Nephron progenitor cell (in vitro differentiated cells): ENCODE measurements at regions not wholly inside any gene's neighbourhood (a gene's known extent, or its start where the extent isn't known, plus 50 kb on each side); places are given as distances from the start of the nearest gene placed in this dataset.

Experiments used
- DNase-seq: peaks from one replicate; pipeline ENCODE4 v3.0.0; 2021
- H3K27ac Mint-ChIP-seq: 2 replicates; pipeline ENCODE4 v1.8.0; 2021; ENCODE audit warnings: mild to moderate bottlenecking, moderate library complexity, mixed read lengths
- H3K27me3 Mint-ChIP-seq: 2 replicates; pipeline ENCODE4 v1.8.0; 2021; ENCODE audit warnings: mild to moderate bottlenecking, low read depth, mixed read lengths; ENCODE audit not compliant: poor library complexity
- H3K36me3 Mint-ChIP-seq: 2 replicates; pipeline ENCODE4 v1.8.0; 2021; ENCODE audit warnings: low read depth, mixed read lengths
- H3K4me1 Mint-ChIP-seq: 2 replicates; pipeline ENCODE4 v1.8.0; 2021; ENCODE audit warnings: mixed read lengths
- H3K4me3 Mint-ChIP-seq: 2 replicates; pipeline ENCODE4 v1.8.0; 2021; ENCODE audit warnings: mild to moderate bottlenecking, moderate library complexity, mixed read lengths
- H3K9me3 Mint-ChIP-seq: 2 replicates; pipeline ENCODE4 v1.8.0; 2021; ENCODE audit warnings: mild to moderate bottlenecking, moderate library complexity, mixed read lengths
- CTCF ChIP-seq: fragments of 200-600 bp; sonication (generic); IDR thresholded peaks from 2 replicates; pipeline ENCODE4 v1.5.0; 2021; ENCODE audit warnings: antibody characterized with exemption

DNA sequence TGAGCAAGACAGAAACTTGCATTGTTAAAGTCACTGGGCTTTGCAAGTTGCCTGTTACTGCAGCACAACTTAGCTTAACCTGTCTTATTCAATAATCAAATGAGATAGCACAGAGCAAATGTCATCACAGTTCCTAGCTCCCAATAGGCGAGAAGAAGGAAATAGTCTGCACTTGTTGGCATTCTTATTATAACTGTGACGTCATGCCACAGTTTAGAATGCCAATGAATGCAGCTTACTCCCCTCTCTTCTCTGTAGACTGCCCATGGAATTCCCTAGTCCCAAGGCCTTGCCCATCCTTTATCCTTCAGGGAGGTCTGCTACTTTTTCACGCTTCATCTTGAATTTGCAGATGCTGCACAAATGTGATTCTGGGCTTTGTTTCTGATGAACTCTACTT is 1094.9 kb upstream of the AUTS2 start:
- Mint-ChIP-seq H3K4me3 (no peak overlapping the region), H3K36me3 (no peaks in the 10 kb centered on the region), H3K27me3 (peaks cover 10% of the 10 kb centered on the region), H3K4me1 (peaks cover 19% of the 10 kb centered on the region), H3K27ac (no peak overlapping the region), H3K9me3 (no peaks in the 10 kb centered on the region)
- TF ChIP-seq CTCF = no peak
- no peak for DNase-seq

DNA sequence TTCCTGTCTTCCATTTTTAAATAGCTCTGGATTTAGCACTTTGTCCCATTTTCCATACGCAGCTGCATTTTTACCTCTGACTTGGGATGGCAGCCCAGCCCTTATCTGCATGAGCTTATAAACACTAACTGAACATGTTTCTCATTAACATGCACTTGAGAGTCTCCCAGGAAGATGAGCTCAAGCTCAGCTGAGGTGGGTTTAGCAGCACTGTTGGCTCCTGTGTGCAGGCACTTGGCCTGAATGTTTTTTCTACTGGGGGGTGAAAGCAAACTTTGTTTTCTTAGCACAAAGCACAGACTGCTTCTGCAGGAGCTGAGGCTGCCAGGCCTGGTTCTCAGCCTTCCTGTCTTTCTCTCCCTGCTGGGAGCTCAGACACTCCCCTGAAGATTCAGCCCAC is 1093.6 kb upstream of the AUTS2 start:
- Mint-ChIP-seq H3K4me1 (peaks cover 19% of the 10 kb centered on the region), H3K27ac (no peak overlapping the region), H3K27me3 (peaks cover 7% of the 10 kb centered on the region)

DNA sequence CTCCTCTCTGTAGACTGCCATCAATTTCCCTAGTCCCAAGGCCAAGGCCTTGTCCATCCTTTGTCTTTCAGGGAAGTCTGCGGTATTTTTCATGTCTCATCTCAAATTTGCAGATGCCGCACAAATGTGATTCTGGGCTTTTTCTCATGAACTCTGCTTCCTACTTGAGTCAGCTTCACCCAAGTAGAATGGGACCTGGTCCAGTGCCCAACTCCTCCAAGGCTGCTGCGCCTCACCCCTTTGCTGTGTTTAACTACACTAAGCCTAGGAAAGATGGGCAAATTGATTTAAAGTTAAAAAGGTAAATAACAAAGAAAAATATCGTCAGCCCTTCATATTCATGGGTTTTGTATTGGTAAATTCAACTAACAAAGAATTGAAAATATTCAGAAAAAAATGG is 1092.6 kb upstream of the AUTS2 start:
- no peak for DNase-seq
- H3K9me3 Mint-ChIP-seq = peaks cover 8% of the 10 kb centered on the region

More for the DNA sequence above, 1093.6 kb upstream of the AUTS2 start:
- Mint-ChIP-seq H3K36me3 (no peaks in the 10 kb centered on the region), H3K9me3 (peaks cover 8% of the 10 kb centered on the region), H3K4me3 (no peak overlapping the region)
- TF ChIP-seq CTCF = no peak
- no peak for DNase-seq

DNA sequence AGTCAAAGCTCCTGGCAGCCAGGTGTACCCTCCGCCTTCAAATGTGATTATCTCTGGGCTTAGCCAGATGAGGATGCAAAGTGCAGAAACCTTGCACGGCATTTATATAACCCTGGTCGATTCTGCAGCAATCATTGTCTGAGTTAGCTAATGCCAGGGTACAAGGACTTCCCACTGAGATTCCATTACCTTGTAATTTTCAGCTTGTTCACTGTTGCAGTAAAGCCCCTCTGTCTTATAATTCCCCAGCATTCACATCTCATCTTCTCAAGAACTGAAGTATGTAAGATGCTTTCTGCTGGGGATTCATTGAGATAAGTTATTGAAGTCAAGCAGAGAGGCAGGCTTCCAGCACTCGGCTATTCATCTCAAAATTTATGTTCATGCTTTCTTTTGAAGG is 1090.6 kb upstream of the AUTS2 start:
- H3K9me3 Mint-ChIP-seq = peaks cover 8% of the 10 kb centered on the region
- no peak for DNase-seq
- H3K4me3 Mint-ChIP-seq = no peak overlapping the region
- no peaks in the 10 kb centered on the region for H3K36me3 Mint-ChIP-seq
- peaks cover 37% of the 10 kb centered on the region for H3K4me1 Mint-ChIP-seq
- H3K27me3 Mint-ChIP-seq = peaks cover 7% of the 10 kb centered on the region
- no peak for TF ChIP-seq CTCF
- no peak overlapping the region for H3K27ac Mint-ChIP-seq

More for the DNA sequence above, 1092.6 kb upstream of the AUTS2 start:
- Mint-ChIP-seq H3K4me3 (no peak overlapping the region), H3K27me3 (peaks cover 7% of the 10 kb centered on the region), H3K4me1 (peaks cover 28% of the 10 kb centered on the region), H3K36me3 (no peaks in the 10 kb centered on the region), H3K27ac (no peak overlapping the region)
- TF ChIP-seq CTCF = no peak

- Mint-ChIP-seq H3K27me3 (peaks cover 3% of the 10 kb centered on the region), H3K9me3 (peaks cover 8% of the 10 kb centered on the region), H3K36me3 (no peaks in the 10 kb centered on the region), H3K4me1 (peaks cover 35% of the 10 kb centered on the region), H3K4me3 (no peak overlapping the region), H3K27ac (no peak overlapping the region)
- TF ChIP-seq CTCF = no peak
- no peak for DNase-seq
These were observed 1089.2 kb upstream of the AUTS2 start for GRCh38 chr7:68509054-68509453.

- Mint-ChIP-seq H3K27me3 (peaks cover 6% of the 10 kb centered on the region), H3K4me1 (peaks cover 30% of the 10 kb centered on the region), H3K4me3 (no peak overlapping the region), H3K9me3 (peaks cover 8% of the 10 kb centered on the region), H3K27ac (no peak overlapping the region), H3K36me3 (no peaks in the 10 kb centered on the region)
- TF ChIP-seq CTCF = no peak
- no peak for DNase-seq
These were observed 1088.7 kb upstream of the AUTS2 start for GRCh38 chr7:68509603-68510002.
